Esophagus muscularis mucosa (tissue), 3 donors: ENCODE measurements at regions not wholly inside any gene's neighbourhood (a gene's known extent, or its start where the extent isn't known, plus 50 kb on each side); places are given as distances from the start of the nearest gene placed in this dataset.

Experiments
- POLR2A ChIP-seq: fragments of 450-650 bp; IDR thresholded peaks from one replicate; pipeline ENCODE4 v1.6.1; 2017; ENCODE audit warnings: antibody characterized with exemption, moderate library complexity, mild to moderate bottlenecking, low read depth
- TF ChIP-seq, protein P1 (sequence below), 3 experiments: fragments of 200-600 bp in 2 of 3; fragments of 450-650 bp in 1 of 3; sonication (generic) in 2 of 3; IDR thresholded peaks; one replicate each; pipeline ENCODE4 v1.5.1; 2017 to 2019; ENCODE audit warnings: antibody characterized with exemption in 3 of 3, mild to moderate bottlenecking in 2 of 3, moderate library complexity in 1 of 3

DNA sequence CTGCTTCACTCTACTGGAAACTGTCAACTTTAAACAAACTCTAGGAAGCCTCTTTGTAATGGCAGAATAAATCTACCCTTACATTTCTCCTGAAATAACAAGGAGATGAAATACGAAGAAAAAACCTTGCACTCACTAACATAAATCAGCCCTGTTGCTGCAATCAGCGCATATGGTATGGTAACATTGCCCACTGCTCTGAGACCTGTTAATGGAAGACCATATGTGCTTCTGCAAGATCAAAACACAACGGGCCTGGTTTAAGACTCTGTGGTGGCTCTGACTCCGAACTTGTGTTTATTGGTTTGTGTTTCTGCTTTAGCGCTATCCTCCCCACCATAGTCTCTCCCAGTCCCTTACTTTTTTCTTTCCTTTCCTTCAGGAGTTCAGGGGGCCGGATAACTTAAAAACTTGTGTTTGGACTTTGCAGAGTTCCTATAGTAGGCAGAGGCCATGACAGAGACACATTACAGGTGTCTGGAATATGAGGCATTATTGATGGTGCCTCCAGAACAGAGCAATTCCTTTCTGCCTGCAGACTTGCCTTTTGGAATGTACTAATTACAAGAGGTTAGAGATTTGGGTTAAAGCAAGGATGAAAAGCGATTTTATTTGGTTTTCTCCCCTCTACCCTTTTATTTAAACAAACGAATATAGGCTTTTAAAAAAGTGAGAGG, 110.8 kb downstream of the PSAT1 start:
- TF ChIP-seq, protein P1, sequence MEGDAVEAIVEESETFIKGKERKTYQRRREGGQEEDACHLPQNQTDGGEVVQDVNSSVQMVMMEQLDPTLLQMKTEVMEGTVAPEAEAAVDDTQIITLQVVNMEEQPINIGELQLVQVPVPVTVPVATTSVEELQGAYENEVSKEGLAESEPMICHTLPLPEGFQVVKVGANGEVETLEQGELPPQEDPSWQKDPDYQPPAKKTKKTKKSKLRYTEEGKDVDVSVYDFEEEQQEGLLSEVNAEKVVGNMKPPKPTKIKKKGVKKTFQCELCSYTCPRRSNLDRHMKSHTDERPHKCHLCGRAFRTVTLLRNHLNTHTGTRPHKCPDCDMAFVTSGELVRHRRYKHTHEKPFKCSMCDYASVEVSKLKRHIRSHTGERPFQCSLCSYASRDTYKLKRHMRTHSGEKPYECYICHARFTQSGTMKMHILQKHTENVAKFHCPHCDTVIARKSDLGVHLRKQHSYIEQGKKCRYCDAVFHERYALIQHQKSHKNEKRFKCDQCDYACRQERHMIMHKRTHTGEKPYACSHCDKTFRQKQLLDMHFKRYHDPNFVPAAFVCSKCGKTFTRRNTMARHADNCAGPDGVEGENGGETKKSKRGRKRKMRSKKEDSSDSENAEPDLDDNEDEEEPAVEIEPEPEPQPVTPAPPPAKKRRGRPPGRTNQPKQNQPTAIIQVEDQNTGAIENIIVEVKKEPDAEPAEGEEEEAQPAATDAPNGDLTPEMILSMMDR (IDR thresholded peaks at IDR 0.05), result no peak
- TF ChIP-seq POLR2A, result no peak
